ENCODE measurements at regions not wholly inside any gene's neighbourhood (a gene's known extent, or its start where the extent isn't known, plus 50 kb on each side); places are given as distances from the start of the nearest gene placed in this dataset.

DNA sequence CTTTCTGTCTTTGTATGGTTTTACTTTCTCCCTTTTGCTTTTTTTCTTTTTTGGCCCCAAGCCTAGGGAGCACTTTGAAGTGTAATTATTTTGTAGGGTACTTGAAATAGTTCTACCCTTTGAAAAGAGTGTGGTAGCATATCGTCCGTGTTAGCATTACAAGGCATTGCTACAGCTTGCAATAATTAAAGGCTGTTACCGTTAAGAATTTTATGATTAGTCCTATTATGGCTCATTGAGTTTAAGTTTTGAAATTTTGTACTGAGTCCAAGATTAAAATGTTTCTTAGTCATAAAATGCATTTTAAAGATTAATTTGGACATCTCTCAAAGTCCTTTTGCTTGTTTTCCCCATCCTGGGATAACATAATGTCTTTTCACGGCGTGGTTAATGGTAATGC is 490.0 kb upstream of the LRRN3 start:
- WGBS (ENCODE audit: insufficient coverage, insufficient replicate concordance, low lambda C conversion rate, missing lambda C conversion rate) = 37% methylated on average over 5 of the region's 5 CpGs
- in situ Hi-C loops (cut with MboI) = no loop called here
- no peak overlapping the region for H2AFZ ChIP-seq (ENCODE audit: control insufficient read depth, low read depth, low read length)
- intact Hi-C loops (cut with micrococcal nuclease; ENCODE audit: unreplicated experiment) = no loop called here
- H3K4me3 ChIP-seq = no peak overlapping the region
- H3K9me3 ChIP-seq (replicated peaks; ENCODE audit: control insufficient read depth, insufficient read depth, low read length) = no peaks in the 10 kb centered on the region
- H3K4me2 ChIP-seq (ENCODE audit: control insufficient read depth, insufficient read depth) = no peak overlapping the region
- POLR2A ChIA-PET = no interaction called here
- no peaks in the 10 kb centered on the region for H3K79me2 ChIP-seq (ENCODE audit: control insufficient read depth, insufficient read depth, low read length)
- H3K27ac ChIP-seq (ENCODE audit: control insufficient read depth, insufficient read depth) = no peak overlapping the region
- H4K20me1 ChIP-seq (ENCODE audit: control insufficient read depth, insufficient read depth) = no peaks in the 10 kb centered on the region
- H3K36me3 ChIP-seq (ENCODE audit: control insufficient read depth in 2 of 2, insufficient read depth in 2 of 2, low read length in 1 of 2) = no peaks in the 10 kb centered on the region
- CTCF ChIA-PET = no interaction called here
- FAIRE-seq = no peak
- RAD21 ChIA-PET (ENCODE audit: unreplicated experiment) = no interaction called here
- H3K27me3 ChIP-seq (replicated peaks in 1 of 2; ENCODE audit: control insufficient read depth in 2 of 2, insufficient read depth in 2 of 2, low read length in 1 of 2) = no peaks in the 10 kb centered on the region; a peak in 1 of 4 replicates
- no TSS peak for BruUV-seq (replicated peaks)
- SMC1A ChIA-PET (ENCODE audit: uncharacterized antibody, unreplicated experiment) = no interaction called here
- no peak for ATAC-seq
- H3K4me1 ChIP-seq (ENCODE audit: control insufficient read depth, insufficient read depth, low read length) = no peaks in the 10 kb centered on the region
- no peak overlapping the region for H3K9ac ChIP-seq (ENCODE audit: control insufficient read depth, insufficient read depth, low read length)
- no peak for DNase-seq (ENCODE audit: low read depth, low spot score)
- TF ChIP-seq ZNF217 (IDR thresholded peaks at IDR 0.05) (no peak), CHD4 (IDR thresholded peaks at IDR 0.05) (no peak)
- TF ChIP-seq, protein P1, sequence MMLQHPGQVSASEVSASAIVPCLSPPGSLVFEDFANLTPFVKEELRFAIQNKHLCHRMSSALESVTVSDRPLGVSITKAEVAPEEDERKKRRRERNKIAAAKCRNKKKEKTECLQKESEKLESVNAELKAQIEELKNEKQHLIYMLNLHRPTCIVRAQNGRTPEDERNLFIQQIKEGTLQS (IDR thresholded peaks at IDR 0.05; ENCODE audit: borderline replicate concordance, extremely low read depth, low read depth, low read length) = no peak

DNA sequence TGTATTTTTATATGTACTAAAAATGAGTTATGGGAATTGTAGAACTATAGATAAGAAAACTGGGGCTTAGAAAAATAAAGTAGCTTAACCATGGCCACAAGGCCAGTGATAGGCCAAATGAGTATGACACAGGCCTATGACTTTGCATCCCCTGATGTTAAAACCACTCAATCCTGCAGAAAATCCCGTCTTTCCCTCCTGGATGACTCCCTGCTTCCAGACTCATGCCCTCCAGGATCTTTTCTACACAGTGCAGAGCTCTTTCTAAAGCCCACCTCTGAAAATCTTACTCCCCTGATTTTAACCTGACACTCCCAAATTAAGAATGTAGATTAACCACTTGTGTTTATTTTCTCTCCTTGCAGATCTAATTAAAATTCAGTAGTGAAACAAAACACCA is 489.2 kb upstream of the LRRN3 start:
- Histone ChIP-seq H3K36me3 (ENCODE audit: control insufficient read depth in 2 of 2, insufficient read depth in 2 of 2, low read length in 1 of 2) (no peaks in the 10 kb centered on the region), H4K20me1 (ENCODE audit: control insufficient read depth, insufficient read depth) (no peaks in the 10 kb centered on the region), H3K4me2 (ENCODE audit: control insufficient read depth, insufficient read depth) (no peak overlapping the region), H3K79me2 (ENCODE audit: control insufficient read depth, insufficient read depth, low read length) (no peaks in the 10 kb centered on the region), H3K27me3 (replicated peaks in 1 of 2; ENCODE audit: control insufficient read depth in 2 of 2, insufficient read depth in 2 of 2, low read length in 1 of 2) (no peaks in the 10 kb centered on the region; a peak in 1 of 4 replicates), H2AFZ (ENCODE audit: control insufficient read depth, low read depth, low read length) (no peak overlapping the region), H3K27ac (ENCODE audit: control insufficient read depth, insufficient read depth) (no peak overlapping the region), H3K4me3 (no peak overlapping the region), H3K4me1 (ENCODE audit: control insufficient read depth, insufficient read depth, low read length) (no peaks in the 10 kb centered on the region), H3K9ac (ENCODE audit: control insufficient read depth, insufficient read depth, low read length) (no peak overlapping the region), H3K9me3 (replicated peaks; ENCODE audit: control insufficient read depth, insufficient read depth, low read length) (no peaks in the 10 kb centered on the region)
- 0% methylated on average over 1 of the region's 1 CpG for WGBS (ENCODE audit: insufficient coverage, insufficient replicate concordance, low lambda C conversion rate, missing lambda C conversion rate)
- in situ Hi-C loops (cut with MboI) (no loop called here), intact Hi-C loops (cut with micrococcal nuclease; ENCODE audit: unreplicated experiment) (no loop called here)
- no peak for DNase-seq (ENCODE audit: low read depth, low spot score)
- BruUV-seq (replicated peaks) = no TSS peak
- no peak for FAIRE-seq
- CTCF ChIA-PET = no interaction called here
- no peak for TF ChIP-seq SMARCA5 (IDR thresholded peaks at IDR 0.05)
- TF ChIP-seq MEF2B (IDR thresholded peaks at IDR 0.05; ENCODE audit: partially characterized antibody, poor library complexity, severe bottlenecking) = no peak
- TF ChIP-seq EP300 (IDR thresholded peaks at IDR 0.05; ENCODE audit: borderline replicate concordance in 1 of 2, control insufficient read depth in 1 of 2, low read depth in 2 of 2, low read length in 2 of 2) = no peak
- no peak for TF ChIP-seq LARP7 (IDR thresholded peaks at IDR 0.05)
- no peak for TF ChIP-seq SMAD1 (IDR thresholded peaks at IDR 0.05; ENCODE audit: low read depth, partially characterized antibody)
- no peak for TF ChIP-seq CBX5 (IDR thresholded peaks at IDR 0.05; ENCODE audit: low read depth)
- POLR2A ChIA-PET = no interaction called here
- no peak for ATAC-seq
- SMC1A ChIA-PET (ENCODE audit: uncharacterized antibody, unreplicated experiment) = no interaction called here
- RAD21 ChIA-PET (ENCODE audit: unreplicated experiment) = no interaction called here
